Renal cortical epithelial cell (primary cell): ENCODE measurements at regions not wholly inside any gene's neighbourhood (a gene's known extent, or its start where the extent isn't known, plus 50 kb on each side); places are given as distances from the start of the nearest gene placed in this dataset.

Experiments used
- DNase-seq: peaks from one replicate; pipeline ENCODE4 v3.0.0-alpha.2; 2011; ENCODE audit warnings: low read depth

DNA sequence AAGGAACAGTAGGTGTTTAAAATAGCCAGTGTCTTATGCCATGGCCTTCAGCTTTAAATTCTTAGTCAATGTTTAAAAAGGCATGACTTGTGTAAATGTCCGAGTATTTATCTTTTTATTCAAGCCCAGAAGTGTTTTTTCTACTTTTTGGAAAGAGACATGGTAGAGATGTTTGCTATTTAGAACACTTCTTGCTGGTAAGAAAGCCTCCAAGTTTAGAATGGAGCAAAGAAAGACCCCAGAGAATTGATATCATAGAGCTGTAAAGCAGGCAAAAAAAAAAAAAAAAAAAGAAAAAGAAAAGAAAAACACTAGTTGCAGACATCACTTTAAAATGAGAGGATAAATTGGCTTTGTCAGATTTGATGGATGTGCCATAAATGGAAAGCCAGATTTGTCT, 375.1 kb downstream of the TMEM167A start:
- no peak for DNase-seq

GRCh38 chr5:82699737-82700136, 377.5 kb downstream of the TMEM167A start:
- no peak for DNase-seq

- DNase-seq, result no peak
These were observed 379.2 kb downstream of the TMEM167A start for GRCh38 chr5:82698026-82698425.

- peak; percentile 14 for DNase-seq
These were observed 382.4 kb downstream of the TMEM167A start for GRCh38 chr5:82694711-82695285.

- no peak for DNase-seq
These were observed 384.4 kb downstream of the TMEM167A start for GRCh38 chr5:82692826-82693225.

DNA sequence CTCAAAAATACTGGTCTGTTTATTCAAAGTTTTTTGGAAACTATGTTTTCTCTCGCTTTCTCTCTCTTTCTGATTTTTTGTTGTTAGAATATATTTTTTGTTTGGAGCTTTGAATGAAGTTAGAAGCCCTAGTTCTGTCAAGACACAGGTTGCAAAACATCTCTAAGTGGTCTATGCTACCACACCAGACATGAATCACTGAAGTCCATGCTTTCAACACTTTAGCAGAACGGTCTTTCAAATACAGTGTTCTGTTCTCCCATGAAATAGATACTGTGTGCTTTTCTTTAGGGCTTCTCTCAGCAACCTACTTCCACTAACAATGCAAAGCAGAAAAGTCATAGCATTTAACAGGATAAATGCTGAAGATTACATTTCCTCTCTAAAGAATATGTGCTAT, 392.5 kb downstream of the TMEM167A start:
- no peak for DNase-seq

DNA sequence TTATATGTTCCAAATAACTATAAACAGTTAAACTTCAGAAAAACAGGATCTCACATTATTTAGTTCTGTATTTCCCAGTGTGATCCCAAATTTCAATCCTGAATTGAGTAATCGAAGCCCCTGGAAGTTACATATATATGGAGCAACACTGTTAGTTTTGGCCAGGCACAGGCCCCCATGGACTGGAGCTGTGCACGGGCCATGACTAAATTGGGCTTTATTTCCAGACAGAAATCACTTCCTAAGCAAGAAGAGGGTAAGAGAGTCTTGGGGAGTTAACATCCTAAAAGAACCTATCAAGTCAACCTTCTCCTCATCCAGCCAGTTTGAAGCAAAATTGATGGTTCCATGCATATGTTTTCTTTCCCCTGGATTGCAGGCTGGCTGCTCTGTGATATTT, 393.0 kb downstream of the TMEM167A start:
- DNase-seq, result no peak

DNA sequence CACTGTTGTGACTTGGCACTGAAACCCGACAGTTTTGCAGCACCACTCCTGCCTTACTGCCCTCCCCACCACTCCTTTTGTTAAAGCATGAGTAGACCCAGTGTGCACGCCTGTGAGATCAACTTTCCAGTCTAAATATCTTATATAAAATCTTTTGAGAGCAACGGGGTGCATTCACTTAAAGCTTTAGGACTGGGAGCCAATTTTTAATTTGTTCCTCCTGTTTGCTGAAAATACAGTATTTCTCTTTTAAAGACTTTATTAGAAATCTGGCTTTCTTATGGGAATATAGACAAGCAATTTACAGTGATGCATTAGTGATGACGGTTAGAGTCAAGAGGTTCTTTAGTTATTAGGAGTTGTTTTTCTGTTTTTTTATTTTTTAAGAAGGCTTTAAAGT, 397.5 kb downstream of the TMEM167A start:
- DNase-seq, result no peak

DNA sequence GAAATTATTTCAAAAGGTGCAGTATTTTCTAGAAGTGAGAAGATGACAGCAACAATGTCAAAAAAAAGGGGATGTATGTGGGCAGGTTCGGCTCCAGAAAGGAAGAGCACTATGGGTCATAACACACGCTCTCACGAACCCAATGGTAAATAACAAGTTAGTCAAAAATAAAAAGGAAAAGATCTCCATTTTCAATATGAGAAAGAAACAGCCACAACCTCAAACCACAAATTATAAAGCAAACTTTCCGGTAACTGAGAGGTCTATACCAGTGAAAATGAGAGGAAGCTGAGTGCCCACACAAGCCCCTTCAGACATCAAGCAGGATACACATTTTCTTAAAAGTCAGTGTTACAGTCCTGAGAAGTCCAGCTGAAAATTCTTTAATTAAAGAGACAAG, 398.5 kb upstream of the RPS23 start:
- no peak for DNase-seq

- no peak for DNase-seq
These were observed 396.5 kb upstream of the RPS23 start for GRCh38 chr5:82674671-82675070.

DNA sequence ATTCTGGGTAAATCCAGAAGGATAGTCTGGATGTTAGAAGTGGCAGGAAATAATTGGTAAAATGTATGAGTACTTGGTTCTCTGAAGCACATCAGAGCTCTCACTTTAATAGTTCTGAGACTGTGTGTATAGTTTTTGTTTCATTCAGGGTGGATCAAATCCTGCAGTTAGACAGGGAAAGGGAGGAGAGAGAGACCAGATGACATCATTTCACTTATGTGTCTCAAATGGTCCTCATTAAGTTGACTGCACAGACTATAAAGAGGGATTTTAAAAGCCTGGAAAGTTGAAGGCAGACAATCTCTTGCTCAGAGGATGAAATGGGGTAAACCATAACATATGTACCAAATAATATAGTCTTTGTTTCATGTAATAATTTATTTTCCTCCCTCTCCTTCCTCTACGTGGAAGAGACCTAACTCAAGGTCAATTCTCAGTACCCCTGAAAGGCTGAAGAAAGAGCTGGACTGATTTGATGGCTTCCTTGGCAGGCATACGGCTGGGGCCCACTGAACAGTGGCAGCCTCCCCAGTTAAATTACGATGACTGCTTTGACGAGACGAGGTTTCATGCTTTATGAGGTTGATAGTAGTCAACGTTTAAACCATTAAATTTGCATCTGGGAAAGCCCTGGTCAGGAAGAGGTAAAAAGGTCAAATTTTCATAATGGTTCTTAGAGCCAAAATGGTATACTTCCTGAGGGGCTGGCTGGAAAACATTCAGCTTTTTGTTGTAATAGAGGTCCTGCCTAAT, 395.1 kb upstream of the RPS23 start:
- peak; percentile 27 for DNase-seq

DNA sequence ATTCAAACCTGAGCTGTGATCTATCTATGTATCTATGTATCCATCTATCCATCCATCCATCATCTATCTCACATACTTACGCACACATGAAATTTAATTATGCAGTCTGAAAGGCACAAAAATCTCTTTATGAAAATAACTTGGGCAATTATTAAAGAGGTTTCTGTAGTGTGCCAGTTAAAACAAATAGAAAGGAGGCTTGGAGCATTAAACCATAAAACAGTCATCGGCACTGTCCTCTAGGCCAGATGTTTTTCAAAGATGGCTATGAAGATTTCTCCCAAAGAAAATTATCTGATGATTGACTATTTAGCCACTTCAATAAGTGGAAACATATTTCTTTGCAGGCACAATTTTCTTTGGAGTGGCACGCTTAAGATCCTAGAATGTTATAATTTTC, 392.5 kb upstream of the RPS23 start:
- no peak for DNase-seq

DNA sequence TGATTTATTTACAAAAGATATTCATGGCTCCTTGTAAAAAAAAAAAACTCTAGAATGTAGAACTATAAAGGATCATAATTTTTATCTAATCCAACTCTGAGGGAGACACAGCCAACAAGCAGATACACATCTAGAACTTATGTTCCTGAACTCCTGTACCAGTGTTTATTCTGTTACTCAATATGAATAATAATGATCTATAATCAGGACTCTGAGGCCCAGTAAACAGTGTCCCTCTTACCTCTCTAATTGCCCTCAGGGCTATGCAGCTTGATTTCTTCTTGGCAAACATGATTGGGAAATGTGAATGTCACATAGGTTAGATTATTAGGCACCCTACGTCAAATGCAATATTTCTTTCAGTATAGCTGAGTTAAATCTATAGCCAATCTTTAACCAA, 391.6 kb upstream of the RPS23 start:
- peak; percentile 51 for DNase-seq

GRCh38 chr5:82666312-82666711, 388.2 kb upstream of the RPS23 start:
- no peak for DNase-seq

DNA sequence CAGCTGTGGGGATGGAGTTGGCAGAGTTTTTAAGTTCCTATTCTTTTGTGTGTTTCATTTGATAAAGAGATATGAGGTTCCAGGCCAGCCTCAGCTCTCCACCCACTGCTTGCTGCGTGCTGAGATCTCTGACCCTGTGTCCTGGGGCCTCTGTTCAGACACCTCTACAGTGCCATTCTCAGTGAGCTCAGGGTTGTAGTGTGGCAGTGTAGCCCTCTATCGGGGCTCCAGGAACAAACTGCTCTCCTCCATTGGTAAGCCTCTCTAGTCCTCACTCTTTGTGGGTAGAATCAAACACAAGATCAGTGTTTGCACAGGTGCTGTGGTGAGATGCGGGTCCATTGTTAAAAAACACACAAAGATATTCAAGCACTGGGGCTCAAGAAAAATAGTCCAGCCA, 386.6 kb upstream of the RPS23 start:
- DNase-seq, result no peak

- no peak for DNase-seq
These were observed 385.1 kb upstream of the RPS23 start for GRCh38 chr5:82663225-82663624.

DNA sequence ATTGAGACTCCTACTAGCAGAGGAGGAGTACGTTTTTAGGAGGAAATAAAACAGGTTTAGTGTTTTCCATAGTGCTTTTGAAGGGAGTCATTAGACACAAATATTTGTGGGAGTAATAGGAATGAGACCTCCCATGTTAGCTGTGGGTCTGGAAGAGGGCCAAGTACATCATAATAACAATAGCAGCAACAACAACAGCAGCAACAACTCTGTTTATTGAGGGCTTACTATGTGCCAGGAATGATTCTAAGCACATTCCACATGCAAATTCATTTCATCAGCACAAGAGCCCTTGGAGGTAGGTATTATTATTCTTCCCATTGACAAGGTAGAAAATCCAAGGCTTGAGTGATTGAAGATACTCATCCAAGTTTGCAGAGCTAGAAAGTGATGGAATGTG, 384.2 kb upstream of the RPS23 start:
- peak; percentile 42 for DNase-seq

- no peak for DNase-seq
These were observed 383.8 kb upstream of the RPS23 start for GRCh38 chr5:82661933-82662332.

- DNase-seq, result no peak
These were observed 383.3 kb upstream of the RPS23 start for GRCh38 chr5:82661462-82661861.

DNA sequence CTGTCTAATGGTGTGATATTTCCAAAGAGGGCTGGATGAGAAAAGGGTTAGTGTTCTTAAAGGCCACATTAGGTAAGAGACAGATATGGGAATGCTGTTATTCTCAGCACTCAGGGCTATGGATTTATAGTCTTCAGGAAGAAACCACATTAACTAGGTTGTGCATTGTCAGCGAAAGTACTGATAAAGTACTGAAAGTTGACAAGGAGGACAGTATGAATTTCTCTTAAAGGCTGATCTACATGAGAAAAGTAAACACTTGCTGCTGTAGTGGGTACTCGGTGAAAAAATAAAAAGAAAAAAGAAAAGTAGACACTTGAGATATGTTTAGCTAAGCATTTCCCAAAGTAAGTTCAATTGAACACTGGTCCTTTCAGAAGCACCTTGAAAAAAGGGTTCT, 381.0 kb upstream of the RPS23 start:
- no peak for DNase-seq

- no peak for DNase-seq
These were observed 379.0 kb upstream of the RPS23 start for GRCh38 chr5:82657033-82657699.

GRCh38 chr5:82656341-82656761, 378.2 kb upstream of the RPS23 start:
- DNase-seq, result no peak

- DNase-seq, result no peak
These were observed 376.9 kb upstream of the RPS23 start for GRCh38 chr5:82655078-82655477.
